Islet of Langerhans (tissue), 1 donor: ENCODE measurements at regions not wholly inside any gene's neighbourhood (a gene's known extent, or its start where the extent isn't known, plus 50 kb on each side); places are given as distances from the start of the nearest gene placed in this dataset.
"Not testable (repeated sequence)": the region's sequence is repeated elsewhere in the genome, so short reads cannot be mapped to it uniquely, and the experiment has no call there.

Source experiments
- FAIRE-seq: peaks from one replicate; lab custom pipeline; 2011; peaks lifted over from hg19 to GRCh38; lab: Jason Lieb, UNC

GRCh38 chr5:7307709-7308108 is 88.2 kb upstream of the ADCY2 start:
- not testable (repeated sequence) for FAIRE-seq

GRCh38 chr5:7309715-7310114 is 86.2 kb upstream of the ADCY2 start:
- FAIRE-seq: not testable (repeated sequence)

- not testable (repeated sequence) for FAIRE-seq
These were observed 85.3 kb upstream of the ADCY2 start for GRCh38 chr5:7310656-7311055.

GRCh38 chr5:7315118-7315517 is 80.8 kb upstream of the ADCY2 start:
- no peak for FAIRE-seq

- no peak for FAIRE-seq
These were observed 78.2 kb upstream of the ADCY2 start for GRCh38 chr5:7317751-7318150.

GRCh38 chr5:7320701-7321301 is 75.1 kb upstream of the ADCY2 start:
- no peak for FAIRE-seq

GRCh38 chr5:7321724-7322123 is 74.2 kb upstream of the ADCY2 start:
- no peak for FAIRE-seq

- no peak for FAIRE-seq
These were observed 71.0 kb upstream of the ADCY2 start for GRCh38 chr5:7324919-7325318.

GRCh38 chr5:7325975-7326913 is 69.7 kb upstream of the ADCY2 start:
- FAIRE-seq: no peak

GRCh38 chr5:7329141-7329540 is 66.8 kb upstream of the ADCY2 start:
- no peak for FAIRE-seq

GRCh38 chr5:7329712-7330111 is 66.2 kb upstream of the ADCY2 start:
- FAIRE-seq: no peak

GRCh38 chr5:7330256-7330655 is 65.7 kb upstream of the ADCY2 start:
- no peak for FAIRE-seq

GRCh38 chr5:7331131-7331530 is 64.8 kb upstream of the ADCY2 start:
- no peak for FAIRE-seq
